ENCODE measurements at regions not wholly inside any gene's neighbourhood (a gene's known extent, or its start where the extent isn't known, plus 50 kb on each side); places are given as distances from the start of the nearest gene placed in this dataset.

- Histone ChIP-seq H3K4me1 (replicated peaks) (peaks cover 49% of the 10 kb centered on the region), H3K36me3 (0 out of 2 replicates have a peak, but pooled peaks cover 2% of the 10 kb centered on the region), H3K9me3 (replicated peaks) (no peaks in the 10 kb centered on the region), H3K27me3 (replicated peaks) (no peaks in the 10 kb centered on the region), H3K27ac (peak overlapping the region; percentile 24), H3K4me3 (no peak overlapping the region)
- DNase-seq (ENCODE audit: low read depth in 1 of 2, low spot score in 2 of 2): peak; percentile 57 to 58
Measured at GRCh38 chr10:31754803-31755624, 173.6 kb downstream of the ARHGAP12 start.

- Histone ChIP-seq H3K27ac (no peak overlapping the region), H3K9me3 (replicated peaks) (no peaks in the 10 kb centered on the region), H3K27me3 (replicated peaks) (no peaks in the 10 kb centered on the region), H3K4me3 (no peak overlapping the region), H3K36me3 (no peaks in the 10 kb centered on the region), H3K4me1 (replicated peaks) (peaks cover 55% of the 10 kb centered on the region)
- DNase-seq (ENCODE audit: low read depth in 1 of 2, low spot score in 2 of 2): no peak
Measured at GRCh38 chr10:31753681-31754080, 174.9 kb downstream of the ARHGAP12 start.

DNA sequence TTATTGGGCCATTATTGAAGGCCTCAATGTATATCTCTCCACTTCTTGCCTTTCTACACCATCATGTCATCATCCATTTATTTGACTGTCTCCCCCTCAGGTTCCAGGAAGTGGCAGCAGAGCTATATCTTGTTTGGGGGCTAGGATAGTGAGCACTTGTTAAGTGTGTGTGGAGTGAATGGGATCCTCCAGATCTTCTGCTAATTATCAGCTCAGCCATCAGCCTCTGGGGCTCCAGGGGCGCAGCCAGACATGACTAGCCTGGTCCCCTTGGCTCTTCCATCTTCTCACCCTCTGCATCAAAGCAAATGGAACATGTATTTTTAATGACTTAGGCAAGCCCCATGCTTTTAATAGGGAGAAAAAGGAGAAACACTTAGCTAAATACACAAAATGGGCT, 176.5 kb downstream of the ARHGAP12 start:
- Histone ChIP-seq H3K4me3 (no peak overlapping the region), H3K27ac (no peak overlapping the region), H3K4me1 (replicated peaks) (peaks cover 48% of the 10 kb centered on the region), H3K9me3 (replicated peaks) (no peaks in the 10 kb centered on the region), H3K27me3 (replicated peaks) (no peaks in the 10 kb centered on the region), H3K36me3 (no peaks in the 10 kb centered on the region)
- DNase-seq (ENCODE audit: low read depth in 1 of 2, low spot score in 2 of 2): no peak

DNA sequence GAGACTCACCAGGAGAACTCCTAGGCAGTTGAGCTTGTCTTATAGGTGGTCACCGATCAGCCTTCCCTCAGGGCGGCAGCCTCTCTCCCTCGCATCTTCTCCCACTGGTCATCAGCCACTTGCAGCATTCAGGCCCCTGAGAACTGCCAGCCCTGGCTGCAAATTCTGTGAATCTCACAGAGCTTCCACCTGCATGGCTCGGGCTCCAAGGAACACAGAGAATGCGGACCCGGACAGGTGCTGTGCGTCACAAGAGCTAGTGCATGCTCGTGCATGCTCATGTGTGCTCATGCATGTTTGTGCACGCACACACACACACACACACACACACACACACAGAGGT, 176.9 kb downstream of the ARHGAP12 start:
- no peak overlapping the region for H3K27ac ChIP-seq
- H3K9me3 ChIP-seq (replicated peaks): no peaks in the 10 kb centered on the region
- no peak overlapping the region for H3K4me3 ChIP-seq
- H3K4me1 ChIP-seq (replicated peaks): peaks cover 43% of the 10 kb centered on the region
- no peaks in the 10 kb centered on the region for H3K27me3 ChIP-seq (replicated peaks)
- H3K36me3 ChIP-seq: no peaks in the 10 kb centered on the region
- DNase-seq (ENCODE audit: low read depth in 1 of 2, low spot score in 2 of 2): no peak

DNA sequence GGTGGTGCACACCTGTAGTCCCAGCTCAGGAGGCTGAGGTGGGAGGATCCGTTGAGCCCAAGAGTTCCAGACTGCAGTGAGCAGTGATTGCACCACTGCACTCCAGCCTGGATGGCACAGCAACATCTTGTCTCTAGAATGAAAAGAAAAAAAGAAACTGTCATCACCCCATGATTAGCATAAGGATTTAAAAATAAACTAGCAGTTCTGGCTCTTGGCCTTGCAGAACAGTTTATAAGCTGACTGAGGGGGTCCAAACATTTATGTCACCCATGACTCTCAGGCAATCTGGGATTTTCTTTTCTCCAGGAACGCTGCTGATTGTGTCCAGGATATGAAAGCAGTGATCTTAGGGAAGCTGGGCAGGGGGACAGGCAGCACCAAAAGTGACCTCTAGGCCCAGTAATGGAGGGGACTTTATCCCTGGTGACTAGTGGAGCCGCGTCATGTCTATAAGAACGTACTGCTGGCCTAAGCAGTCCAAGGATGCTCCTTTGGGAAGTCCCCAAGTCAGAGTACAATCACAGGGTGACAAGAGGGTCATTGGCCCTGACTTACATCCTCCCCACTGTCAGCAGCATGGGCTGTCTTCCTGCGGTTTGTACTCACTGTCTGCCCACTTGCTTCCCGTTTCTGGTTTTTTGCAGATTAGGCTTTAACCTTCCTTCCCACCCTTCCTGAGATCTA, 177.4 kb downstream of the ARHGAP12 start:
- Histone ChIP-seq H3K27me3 (replicated peaks) (no peaks in the 10 kb centered on the region), H3K9me3 (replicated peaks) (no peaks in the 10 kb centered on the region), H3K36me3 (no peaks in the 10 kb centered on the region), H3K27ac (no peak overlapping the region), H3K4me3 (no peak overlapping the region), H3K4me1 (replicated peaks) (peaks cover 39% of the 10 kb centered on the region)
- no peak for DNase-seq (ENCODE audit: low read depth in 1 of 2, low spot score in 2 of 2)

DNA sequence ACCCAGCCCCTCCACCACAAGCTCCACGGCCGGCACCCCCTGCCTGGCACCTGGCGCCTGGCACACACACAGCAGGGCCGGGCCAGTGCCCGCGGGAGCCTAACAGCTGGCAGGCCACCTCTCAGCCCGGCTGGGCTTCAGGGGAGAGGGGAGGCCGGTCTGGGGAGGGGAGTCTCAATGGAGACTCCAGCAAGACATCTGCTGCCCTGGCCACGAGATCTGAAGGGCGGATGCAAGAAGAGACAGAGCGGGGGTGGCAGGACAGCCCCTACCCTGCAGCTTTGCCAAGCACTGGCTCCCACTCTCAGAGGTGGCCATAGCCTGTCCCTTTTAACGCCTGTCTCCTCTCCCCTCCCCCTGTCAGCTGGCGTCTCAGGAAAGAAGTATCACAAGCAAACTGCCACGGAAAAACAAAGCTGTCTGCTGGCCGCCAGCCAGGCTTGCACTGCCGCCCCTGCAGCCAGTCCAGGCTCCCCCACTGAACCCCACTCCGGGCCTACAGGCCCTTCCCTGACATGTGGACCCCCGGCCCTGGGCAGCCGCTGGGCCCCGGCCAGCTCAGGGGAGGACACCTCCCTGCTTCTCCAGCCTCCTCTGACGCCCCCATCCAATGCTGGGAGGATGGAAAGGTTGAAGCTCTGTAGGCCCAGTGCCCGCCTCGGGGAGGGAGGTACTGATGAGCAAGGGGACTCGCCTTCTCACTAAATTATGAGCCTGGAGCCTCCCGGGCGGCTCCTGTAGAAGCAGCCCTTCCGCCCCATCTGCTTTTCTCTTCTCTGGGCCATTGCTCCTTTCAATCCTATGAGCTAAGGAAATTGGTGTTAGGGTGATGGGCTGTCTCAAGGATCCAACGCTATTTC, 178.4 kb downstream of the ARHGAP12 start:
- H3K27me3 ChIP-seq (replicated peaks): no peaks in the 10 kb centered on the region
- peaks cover 44% of the 10 kb centered on the region for H3K4me1 ChIP-seq (replicated peaks)
- H3K4me3 ChIP-seq: no peak overlapping the region
- peak; percentile 46 to 62 for DNase-seq (ENCODE audit: low read depth in 1 of 2, low spot score in 2 of 2)
- no peaks in the 10 kb centered on the region for H3K36me3 ChIP-seq
- H3K9me3 ChIP-seq (replicated peaks): no peaks in the 10 kb centered on the region
- peak overlapping the region; percentile 38 for H3K27ac ChIP-seq

DNA sequence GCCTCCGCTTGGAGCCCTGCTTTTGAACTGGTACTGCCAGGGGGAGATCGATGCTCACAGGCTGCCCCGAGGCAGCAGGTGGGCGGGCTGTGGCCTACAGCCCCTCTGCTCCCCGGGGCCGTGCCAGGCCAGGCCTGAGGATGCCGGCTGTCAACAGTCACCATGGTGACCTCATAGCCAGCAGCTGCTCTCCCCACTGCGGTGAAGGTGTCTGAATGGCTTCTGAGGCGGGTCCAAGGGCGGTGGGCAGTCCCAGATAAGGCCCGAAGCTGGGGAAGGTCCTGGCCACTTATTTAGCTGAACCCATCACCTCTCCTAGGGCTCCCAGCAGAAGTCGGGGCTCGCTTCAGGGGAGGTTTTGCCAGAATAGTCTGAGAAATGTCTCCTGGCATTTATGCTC, 179.3 kb downstream of the ARHGAP12 start:
- no peak overlapping the region for H3K4me3 ChIP-seq
- DNase-seq (ENCODE audit: low read depth in 1 of 2, low spot score in 2 of 2): no peak
- no peak overlapping the region for H3K27ac ChIP-seq
- no peaks in the 10 kb centered on the region for H3K27me3 ChIP-seq (replicated peaks)
- H3K9me3 ChIP-seq (replicated peaks): no peaks in the 10 kb centered on the region
- H3K36me3 ChIP-seq: no peaks in the 10 kb centered on the region
- H3K4me1 ChIP-seq (replicated peaks): peaks cover 41% of the 10 kb centered on the region

GRCh38 chr10:31745612-31746376, 182.8 kb downstream of the ARHGAP12 start:
- peak; percentile 56 to 59 for DNase-seq (ENCODE audit: low read depth in 1 of 2, low spot score in 2 of 2)
- Histone ChIP-seq H3K27me3 (replicated peaks) (no peaks in the 10 kb centered on the region), H3K4me3 (no peak overlapping the region), H3K36me3 (no peaks in the 10 kb centered on the region), H3K27ac (peak overlapping the region; percentile 47; the same call in 1 of the 2 replicates), H3K9me3 (replicated peaks) (no peaks in the 10 kb centered on the region), H3K4me1 (replicated peaks) (peaks cover 34% of the 10 kb centered on the region)

- Histone ChIP-seq H3K36me3 (no peaks in the 10 kb centered on the region), H3K27ac (no peak overlapping the region), H3K4me3 (no peak overlapping the region), H3K27me3 (replicated peaks) (no peaks in the 10 kb centered on the region), H3K4me1 (replicated peaks) (peaks cover 31% of the 10 kb centered on the region), H3K9me3 (replicated peaks) (no peaks in the 10 kb centered on the region)
- DNase-seq (ENCODE audit: low read depth in 1 of 2, low spot score in 2 of 2): no peak
Measured at GRCh38 chr10:31744025-31744424, 184.6 kb downstream of the ARHGAP12 start.

- H3K9me3 ChIP-seq (replicated peaks): no peaks in the 10 kb centered on the region
- peaks cover 33% of the 10 kb centered on the region for H3K4me1 ChIP-seq (replicated peaks)
- no peak overlapping the region for H3K4me3 ChIP-seq
- H3K27ac ChIP-seq: no peak overlapping the region
- H3K36me3 ChIP-seq: no peaks in the 10 kb centered on the region
- H3K27me3 ChIP-seq (replicated peaks): no peaks in the 10 kb centered on the region
- no peak for DNase-seq (ENCODE audit: low read depth in 1 of 2, low spot score in 2 of 2)
Measured at GRCh38 chr10:31742255-31742654, 186.4 kb downstream of the ARHGAP12 start.

DNA sequence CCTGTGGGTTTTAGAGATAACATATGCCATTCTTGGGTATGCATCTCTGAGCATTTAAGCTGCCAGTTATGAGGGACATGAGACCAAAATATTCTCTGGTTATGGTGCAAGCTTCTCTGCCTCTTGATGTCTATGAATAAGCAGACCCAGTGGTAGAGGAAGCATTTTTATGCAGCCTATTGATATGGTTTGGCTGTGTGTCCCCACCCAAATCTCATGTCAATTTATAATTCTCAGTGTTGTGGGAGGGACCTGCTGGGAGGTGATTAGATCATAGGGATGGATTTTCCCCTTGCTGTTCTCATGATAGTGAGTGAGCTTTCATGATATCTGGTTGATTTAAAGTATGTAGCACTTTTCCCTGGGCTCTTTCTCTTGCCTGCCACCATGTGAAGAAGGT, 187.2 kb downstream of the ARHGAP12 start:
- H3K27ac ChIP-seq: no peak overlapping the region

GRCh38 chr10:31739711-31740110, 188.9 kb downstream of the ARHGAP12 start:
- DNase-seq (ENCODE audit: low read depth in 1 of 2, low spot score in 2 of 2): peak in 1 of 2 experiments; percentile 61
- H3K4me1 ChIP-seq (replicated peaks): peaks cover 17% of the 10 kb centered on the region
- H3K4me3 ChIP-seq: no peak overlapping the region
- H3K27ac ChIP-seq: peak overlapping the region; percentile 54
- no peaks in the 10 kb centered on the region for H3K9me3 ChIP-seq (replicated peaks)
- H3K27me3 ChIP-seq (replicated peaks): no peaks in the 10 kb centered on the region
- no peaks in the 10 kb centered on the region for H3K36me3 ChIP-seq

More for the DNA sequence above, 187.2 kb downstream of the ARHGAP12 start:
- H3K4me1 ChIP-seq (replicated peaks): peaks cover 33% of the 10 kb centered on the region
- DNase-seq (ENCODE audit: low read depth in 1 of 2, low spot score in 2 of 2): no peak
- no peak overlapping the region for H3K4me3 ChIP-seq
- H3K9me3 ChIP-seq (replicated peaks): no peaks in the 10 kb centered on the region
- H3K36me3 ChIP-seq: no peaks in the 10 kb centered on the region
- no peaks in the 10 kb centered on the region for H3K27me3 ChIP-seq (replicated peaks)

- H3K27ac ChIP-seq: peak overlapping the region; percentile 54
- no peak for DNase-seq (ENCODE audit: low read depth in 1 of 2, low spot score in 2 of 2)
- H3K9me3 ChIP-seq (replicated peaks): no peaks in the 10 kb centered on the region
- peaks cover 17% of the 10 kb centered on the region for H3K4me1 ChIP-seq (replicated peaks)
- no peak overlapping the region for H3K4me3 ChIP-seq
- H3K36me3 ChIP-seq: no peaks in the 10 kb centered on the region
- no peaks in the 10 kb centered on the region for H3K27me3 ChIP-seq (replicated peaks)
Measured at GRCh38 chr10:31739146-31739545, 189.5 kb downstream of the ARHGAP12 start.

Data from SJSA1 (cell line).